ENCODE measurements at regions not wholly inside any gene's neighbourhood (a gene's known extent, or its start where the extent isn't known, plus 50 kb on each side); places are given as distances from the start of the nearest gene placed in this dataset.

- H3K4me3 ChIP-seq (replicated peaks; ENCODE audit: insufficient read depth, low read length) = no peak overlapping the region
- H3K27me3 ChIP-seq (ENCODE audit: insufficient read depth, poor library complexity, severe bottlenecking) = no peaks in the 10 kb centered on the region
- no peak for DNase-seq (ENCODE audit: low read depth in 1 of 2, low spot score in 1 of 2)
- H3K27ac ChIP-seq (replicated peaks) = no peak overlapping the region
- TF ChIP-seq SPI1 (IDR thresholded peaks at IDR 0.05; ENCODE audit: borderline replicate concordance, low read depth) (no peak), REST (IDR thresholded peaks at IDR 0.05; ENCODE audit: insufficient replicate concordance, low read depth) (no peak), POLR2AphosphoS5 (IDR thresholded peaks at IDR 0.05; ENCODE audit: low read depth) (no peak), CTCF (IDR thresholded peaks at IDR 0.05; ENCODE audit: insufficient read depth, low read length) (no peak), GABPA (IDR thresholded peaks at IDR 0.05; ENCODE audit: low read depth) (no peak)
Observed at GRCh38 chr2:146634230-146635097, 1210.4 kb upstream of the ACVR2A start.

GRCh38 chr2:146633159-146633558, 1211.7 kb upstream of the ACVR2A start:
- H3K27me3 ChIP-seq (ENCODE audit: insufficient read depth, poor library complexity, severe bottlenecking) = no peaks in the 10 kb centered on the region
- TF ChIP-seq SPI1 (IDR thresholded peaks at IDR 0.05; ENCODE audit: borderline replicate concordance, low read depth) = no peak
- TF ChIP-seq CTCF (IDR thresholded peaks at IDR 0.05; ENCODE audit: insufficient read depth, low read length) = no peak
- TF ChIP-seq GABPA (IDR thresholded peaks at IDR 0.05; ENCODE audit: low read depth) = no peak
- TF ChIP-seq REST (IDR thresholded peaks at IDR 0.05; ENCODE audit: insufficient replicate concordance, low read depth) = no peak
- no peak for TF ChIP-seq POLR2AphosphoS5 (IDR thresholded peaks at IDR 0.05; ENCODE audit: low read depth)
- no peak for DNase-seq (ENCODE audit: low read depth in 1 of 2, low spot score in 1 of 2)
- H3K27ac ChIP-seq (replicated peaks) = no peak overlapping the region
- no peak overlapping the region for H3K4me3 ChIP-seq (replicated peaks; ENCODE audit: insufficient read depth, low read length)

GRCh38 chr2:146632707-146633106, 1212.1 kb upstream of the ACVR2A start:
- no peak for DNase-seq (ENCODE audit: low read depth in 1 of 2, low spot score in 1 of 2)
- Histone ChIP-seq H3K4me3 (replicated peaks; ENCODE audit: insufficient read depth, low read length) (no peak overlapping the region), H3K27ac (replicated peaks) (no peak overlapping the region), H3K27me3 (ENCODE audit: insufficient read depth, poor library complexity, severe bottlenecking) (no peaks in the 10 kb centered on the region)
- TF ChIP-seq SPI1 (IDR thresholded peaks at IDR 0.05; ENCODE audit: borderline replicate concordance, low read depth) (no peak), GABPA (IDR thresholded peaks at IDR 0.05; ENCODE audit: low read depth) (no peak), REST (IDR thresholded peaks at IDR 0.05; ENCODE audit: insufficient replicate concordance, low read depth) (no peak), POLR2AphosphoS5 (IDR thresholded peaks at IDR 0.05; ENCODE audit: low read depth) (no peak), CTCF (IDR thresholded peaks at IDR 0.05; ENCODE audit: insufficient read depth, low read length) (no peak)

Measured in HL-60 (cell line).